GM19328 (cell line): ENCODE measurements at regions not wholly inside any gene's neighbourhood (a gene's known extent, or its start where the extent isn't known, plus 50 kb on each side); places are given as distances from the start of the nearest gene placed in this dataset.

ENCODE experiments used
- ATAC-seq: cut with Tn5 transposase; IDR thresholded peaks from one replicate; pipeline ENCODE4 v1.9.1; 2021; ENCODE audit warnings: mild to moderate bottlenecking, moderate library complexity; ENCODE audit not compliant: unreplicated experiment

DNA sequence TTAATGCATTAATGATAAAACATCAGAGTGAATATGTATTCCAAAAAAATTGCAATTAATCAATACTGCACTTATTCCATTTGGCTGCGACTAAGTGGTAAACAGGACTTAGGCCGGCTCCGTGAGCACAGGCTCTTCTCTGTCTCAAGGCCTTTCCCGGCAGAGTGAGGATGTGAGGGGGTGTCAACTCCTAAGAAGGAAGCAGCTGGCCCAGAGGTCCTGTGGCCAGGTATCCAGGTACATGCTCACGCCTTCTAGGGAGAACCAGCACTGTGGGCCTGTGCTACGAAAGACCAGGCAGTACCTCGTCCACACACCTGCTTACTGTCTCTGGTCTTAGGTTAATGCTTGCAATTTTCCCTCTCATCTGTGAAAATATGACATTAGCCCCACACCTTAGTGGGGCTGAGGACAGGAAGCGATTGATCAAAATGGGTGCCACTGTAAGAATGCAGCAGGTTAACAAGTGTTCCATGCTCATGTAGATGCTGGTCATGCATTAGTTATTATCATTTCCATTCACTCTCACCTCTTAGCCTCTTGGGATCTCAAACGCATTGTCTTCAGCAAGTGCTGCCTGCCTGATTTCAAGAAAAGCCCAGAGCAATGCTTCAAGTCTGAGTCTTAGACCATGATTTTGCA is 175.3 kb downstream of the ABHD5 start:
- ATAC-seq: no peak

DNA sequence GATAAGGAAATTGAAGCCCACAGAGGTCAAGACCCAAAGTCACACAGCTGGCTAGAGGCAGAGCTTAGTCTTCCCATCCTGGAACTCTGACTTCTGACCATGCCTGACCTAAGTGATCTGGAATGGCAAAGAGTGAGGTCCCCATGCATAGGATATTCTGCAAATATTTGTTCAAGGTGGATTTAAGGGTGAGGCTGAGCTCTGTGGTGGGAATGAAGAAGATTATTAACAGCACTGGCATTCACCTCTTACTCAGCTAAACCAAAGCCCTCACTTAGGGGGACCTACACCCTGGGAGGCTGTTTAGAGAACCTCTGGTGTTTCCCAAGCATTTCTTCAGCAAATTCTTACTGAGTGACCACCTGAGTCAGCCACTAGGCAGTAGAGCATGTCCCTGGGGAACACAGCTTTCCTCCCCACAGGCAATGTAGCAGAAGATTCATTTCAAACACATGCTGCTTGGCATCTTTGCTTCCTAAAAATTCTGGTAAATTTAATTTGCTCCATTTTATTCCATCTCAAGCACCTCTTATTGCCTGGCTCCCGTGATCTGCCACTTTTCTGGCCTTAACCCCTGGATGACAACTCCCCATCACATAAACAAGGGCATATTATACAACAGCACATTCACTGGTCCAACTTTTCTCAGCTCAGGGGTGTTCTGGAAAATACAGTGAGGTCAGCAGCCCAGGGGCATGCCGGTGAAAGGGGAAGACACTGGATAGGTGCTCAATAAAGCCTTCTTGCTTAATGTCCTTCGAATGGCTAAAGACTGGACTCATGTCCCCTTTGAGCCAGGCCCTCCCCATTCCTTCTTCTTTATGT is 176.0 kb downstream of the ABHD5 start:
- no peak for ATAC-seq

DNA sequence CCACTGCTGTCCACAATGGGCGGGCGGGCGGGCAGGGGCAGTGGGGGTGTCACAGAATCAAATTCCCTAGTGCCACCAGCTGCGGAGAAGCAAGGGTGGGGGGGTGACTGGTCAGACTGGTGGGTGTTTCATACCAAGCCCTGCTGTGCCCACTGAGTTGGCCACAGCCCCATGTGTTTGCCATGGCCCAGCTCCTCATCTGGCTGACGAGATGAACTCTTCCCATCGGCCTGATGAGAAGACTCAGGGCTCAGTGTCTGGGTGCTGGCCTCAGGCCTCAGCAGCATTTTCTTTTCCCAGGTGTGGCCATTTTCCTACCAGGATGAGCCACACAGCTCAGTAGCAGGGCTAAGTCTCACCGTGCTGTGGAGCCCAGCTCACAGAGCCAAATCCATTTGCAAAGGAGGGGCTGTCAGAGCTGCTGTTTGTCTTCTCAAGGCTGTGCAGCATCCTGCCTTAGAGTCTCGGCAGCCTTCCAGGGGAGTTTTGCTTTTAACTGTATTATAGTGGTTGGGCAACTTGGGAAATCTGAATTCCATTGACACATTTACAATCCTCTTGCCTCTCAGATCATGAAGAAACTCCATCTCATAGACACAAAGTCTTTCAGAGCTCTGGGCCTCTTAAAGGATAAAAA is 176.8 kb downstream of the ABHD5 start:
- ATAC-seq: no peak

GRCh38 chr3:43869491-43869890 is 178.8 kb downstream of the ABHD5 start:
- ATAC-seq: no peak

- ATAC-seq: no peak
Measured at GRCh38 chr3:43870120-43870519, 179.4 kb downstream of the ABHD5 start.

DNA sequence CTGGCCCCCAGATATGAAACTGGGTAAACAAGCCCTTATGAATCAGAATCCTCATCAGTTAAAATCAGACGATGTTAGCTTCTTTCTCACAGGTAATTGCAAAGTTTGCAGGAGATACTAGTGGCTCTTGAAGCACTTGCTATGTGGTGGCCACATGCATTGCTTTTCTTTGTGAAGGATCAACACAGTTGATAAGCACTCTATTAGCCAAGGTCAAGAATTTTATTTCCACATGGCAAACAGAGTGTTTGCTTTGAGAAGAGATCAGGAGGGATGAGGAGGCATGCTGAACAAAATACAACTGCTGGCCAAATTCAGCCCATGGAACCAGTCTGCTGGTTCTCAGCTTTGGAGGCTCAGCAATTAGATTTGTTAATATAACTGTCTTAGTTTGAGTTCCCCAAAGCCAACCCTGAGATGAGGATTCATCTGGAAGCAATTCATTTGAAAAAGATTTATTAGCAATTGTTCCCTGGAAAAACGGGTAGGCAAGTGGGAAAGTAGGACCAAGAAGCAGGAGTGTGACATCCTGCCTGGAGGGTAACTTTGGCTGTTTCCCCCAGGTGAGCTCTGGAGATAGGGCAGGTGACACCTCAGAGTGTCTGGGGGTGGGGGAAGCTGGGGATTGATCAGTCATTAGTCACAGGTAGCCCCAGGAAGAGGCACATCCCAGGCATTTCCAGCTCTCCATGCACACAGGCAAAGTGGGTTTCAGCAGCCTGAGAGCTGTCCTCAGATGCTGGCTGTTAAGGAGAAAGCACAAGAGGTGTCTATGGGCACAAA is 180.3 kb downstream of the ABHD5 start:
- ATAC-seq: no peak

DNA sequence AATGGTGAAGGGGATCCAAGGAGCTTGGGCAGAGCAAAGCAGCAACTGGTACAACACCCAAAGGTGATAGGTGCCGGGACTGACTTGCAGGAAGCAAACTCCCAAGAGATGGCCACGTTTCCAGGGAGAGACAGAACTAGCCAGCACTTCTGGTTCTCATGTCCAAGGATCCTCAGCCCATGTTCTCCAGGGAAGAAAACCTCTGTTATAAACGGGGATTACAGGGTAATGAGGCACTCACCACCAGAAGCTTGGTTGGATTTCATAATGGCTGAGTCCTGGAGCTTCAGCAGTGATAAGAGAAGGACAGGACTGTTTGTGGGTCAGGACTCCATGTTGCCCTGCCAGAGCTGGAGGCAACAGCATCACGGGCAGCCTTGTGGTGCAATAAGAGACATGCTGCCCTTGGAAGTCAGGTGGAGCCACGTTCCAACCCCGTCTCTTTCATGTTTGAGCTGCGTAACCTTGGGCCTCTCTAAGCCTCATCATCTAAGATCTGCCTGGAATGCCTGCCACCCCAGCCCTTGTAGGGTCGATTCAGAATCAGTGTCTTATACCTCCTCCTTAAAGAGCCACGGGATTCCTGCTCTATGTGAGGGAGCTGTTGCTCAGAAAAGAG is 181.0 kb downstream of the ABHD5 start:
- no peak for ATAC-seq

DNA sequence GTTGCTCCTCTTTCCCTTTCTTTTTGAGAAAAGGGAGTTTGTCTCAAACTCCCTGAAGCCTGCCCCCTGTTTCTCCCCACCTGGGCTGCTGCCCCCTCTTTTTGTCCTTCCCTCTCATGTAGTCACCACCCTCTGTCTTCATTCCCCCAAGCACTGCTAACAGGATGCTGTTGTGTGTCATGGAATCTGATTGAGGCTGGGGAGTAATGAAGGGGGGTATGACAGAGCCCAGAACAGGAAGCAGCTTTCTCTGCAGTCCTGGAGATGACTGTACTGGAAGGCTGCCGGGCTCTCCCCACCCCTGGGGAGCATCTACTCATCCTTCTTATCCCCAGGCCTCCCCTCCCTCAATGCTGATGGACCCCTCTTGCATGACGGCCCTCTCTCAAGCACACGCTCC is 181.6 kb downstream of the ABHD5 start:
- no peak for ATAC-seq

DNA sequence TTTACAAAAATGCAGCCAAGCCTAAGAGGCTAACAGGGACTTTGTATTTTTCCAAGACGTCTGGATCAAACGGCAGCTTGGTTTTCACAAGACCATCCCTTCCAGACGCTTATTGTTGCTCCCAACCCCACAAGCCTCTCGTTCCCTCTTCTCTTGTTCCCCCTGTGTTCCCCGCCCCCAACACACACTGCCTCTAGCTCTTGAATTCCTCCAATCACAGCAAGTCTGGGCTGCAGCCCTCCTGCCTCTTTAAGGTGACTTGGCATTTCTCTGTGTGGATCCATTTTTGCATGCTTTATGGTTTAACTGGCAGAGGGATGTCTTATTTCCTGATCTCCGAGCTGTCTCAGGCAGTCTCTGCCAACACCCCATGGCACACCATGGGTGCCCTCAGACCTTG is 182.2 kb downstream of the ABHD5 start:
- ATAC-seq: no peak

GRCh38 chr3:43873723-43874122 is 183.0 kb downstream of the ABHD5 start:
- no peak for ATAC-seq

DNA sequence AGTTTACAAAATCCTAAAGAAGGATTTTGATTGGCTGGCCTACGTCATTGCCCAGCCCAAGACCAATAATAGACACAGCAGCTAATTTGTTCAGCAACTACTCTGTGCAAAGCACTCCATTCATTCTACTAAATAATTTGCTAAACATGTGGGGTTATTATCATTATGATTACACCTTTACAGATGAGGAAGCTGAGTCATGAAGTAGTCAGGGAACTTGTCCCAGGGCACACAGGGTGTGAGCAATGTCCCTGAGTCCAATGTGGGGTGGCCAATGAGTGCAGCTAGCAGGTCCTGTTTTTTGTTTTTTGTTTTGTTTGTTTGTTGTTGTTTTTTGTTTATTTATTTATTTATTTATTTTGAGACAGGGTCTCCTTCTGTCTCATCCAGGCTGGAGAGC is 183.6 kb downstream of the ABHD5 start:
- no peak for ATAC-seq

DNA sequence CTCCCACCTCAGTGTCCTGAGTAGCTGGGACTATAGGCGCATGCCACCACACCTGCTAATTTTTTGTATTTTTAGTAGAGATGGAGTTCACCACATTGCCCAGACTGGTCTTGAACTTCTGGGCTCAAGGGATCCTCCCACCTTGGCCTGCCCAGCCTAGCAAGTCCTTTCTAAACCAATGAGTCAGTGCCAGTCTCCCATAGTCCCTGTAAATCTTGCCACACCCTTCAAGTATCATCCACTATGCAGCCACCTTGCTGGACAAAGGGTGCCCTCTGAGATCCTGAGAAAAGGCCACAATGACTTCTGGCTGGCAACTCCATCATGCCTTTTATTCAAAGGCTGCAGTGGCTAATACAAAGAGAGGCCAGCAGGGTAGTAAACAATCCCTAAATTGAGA is 184.0 kb downstream of the ABHD5 start:
- no peak for ATAC-seq

- ATAC-seq: no peak
Measured at GRCh38 chr3:43876648-43877047, 185.9 kb downstream of the ABHD5 start.

DNA sequence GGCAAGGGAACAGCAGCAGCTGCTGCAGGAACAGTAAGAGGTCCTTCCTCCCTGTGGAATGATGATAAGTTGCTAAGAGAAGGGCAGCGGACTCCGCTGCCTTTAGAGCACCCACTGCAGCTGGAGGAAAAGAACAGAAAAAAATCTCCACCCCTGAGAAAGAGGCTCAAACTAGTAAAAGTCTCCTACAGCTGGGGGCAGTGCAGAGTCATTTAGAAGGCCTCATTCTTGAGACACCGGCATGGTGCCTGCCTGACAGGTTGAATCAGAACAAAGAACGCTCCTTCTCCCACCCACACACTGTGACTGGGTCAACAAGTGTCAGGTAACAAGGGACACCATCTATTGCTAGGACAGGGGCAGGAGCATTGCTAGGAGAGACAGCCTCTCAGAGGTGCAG is 188.4 kb downstream of the ABHD5 start:
- ATAC-seq: no peak

- ATAC-seq: no peak
Measured at GRCh38 chr3:43882976-43883680, 192.4 kb downstream of the ABHD5 start.

GRCh38 chr3:43883729-43884396 is 193.1 kb downstream of the ABHD5 start:
- no peak for ATAC-seq

GRCh38 chr3:43884581-43884980 is 193.8 kb downstream of the ABHD5 start:
- ATAC-seq: no peak

DNA sequence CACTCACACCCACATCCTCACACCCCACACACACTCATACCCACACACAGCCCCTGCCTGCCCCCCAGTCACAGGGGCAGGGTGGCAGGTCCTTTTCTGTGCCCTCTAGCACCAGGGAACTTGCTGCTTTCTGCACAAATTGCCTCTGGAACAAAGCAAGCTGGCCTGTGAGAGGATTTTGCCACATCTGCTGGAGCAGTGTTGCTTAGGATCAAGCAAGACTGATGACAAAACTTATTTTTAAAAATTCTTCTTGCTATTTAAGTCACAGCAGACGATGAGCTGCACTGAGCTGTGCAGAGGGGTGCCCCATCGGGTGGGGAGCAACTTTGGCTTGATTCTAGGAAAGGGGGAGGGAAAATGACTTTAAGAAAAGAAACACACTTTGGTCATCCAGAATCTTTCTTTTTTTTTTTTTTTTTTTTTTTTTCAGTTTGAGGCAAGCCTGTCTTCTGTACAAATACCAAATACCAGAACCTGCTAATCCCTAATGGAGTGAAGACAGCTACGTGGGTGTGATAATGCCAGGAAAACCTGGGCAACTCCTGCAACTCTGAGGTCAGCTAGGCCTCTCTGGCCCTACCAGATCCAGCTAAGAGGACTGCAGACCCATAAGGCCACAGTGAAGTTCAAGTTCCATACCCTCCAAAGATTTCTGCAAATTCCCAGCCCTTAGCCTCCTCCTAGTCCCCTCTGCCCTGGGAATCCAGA is 195.3 kb downstream of the ABHD5 start:
- no peak for ATAC-seq

- no peak for ATAC-seq
Measured at GRCh38 chr3:43892061-43892460, 201.3 kb downstream of the ABHD5 start.
